ENCODE measurements at regions not wholly inside any gene's neighbourhood (a gene's known extent, or its start where the extent isn't known, plus 50 kb on each side); places are given as distances from the start of the nearest gene placed in this dataset.

DNA sequence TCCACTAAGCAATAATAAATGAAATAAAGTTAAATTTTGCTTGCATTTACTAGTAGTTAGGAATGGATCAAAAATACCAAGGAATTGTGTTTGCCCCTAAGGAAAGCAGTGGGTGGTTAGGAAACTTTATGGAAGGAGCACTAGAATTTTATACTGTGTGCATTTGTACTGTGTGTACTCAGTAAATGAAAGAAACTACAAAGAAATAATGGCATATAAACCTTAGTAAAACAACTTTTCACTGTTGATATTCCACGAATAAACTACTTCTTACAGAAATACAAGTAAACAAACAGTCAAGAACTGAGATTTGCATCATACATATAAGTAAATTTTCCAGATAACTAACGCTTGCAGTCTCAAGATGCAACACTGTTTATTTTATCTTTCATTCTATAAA, 103.7 kb upstream of the PARP8 start:
- H3K27ac ChIP-seq, result no peak overlapping the region
- no TSS peak for BruUV-seq (replicated peaks)
- H3K4me1 ChIP-seq (replicated peaks; ENCODE audit: insufficient read depth), result no peaks in the 10 kb centered on the region
- H3F3A ChIP-seq (ENCODE audit: insufficient read depth, low read depth), result no peaks in the 10 kb centered on the region
- TF ChIP-seq CTCF (conservative IDR thresholded peaks at IDR 0.05) (no peak), EZH2 (IDR thresholded peaks at IDR 0.05; ENCODE audit: low read depth) (no peak)
- H3K36me3 ChIP-seq (ENCODE audit: low read depth), result no peaks in the 10 kb centered on the region
- DNase-seq, result no peak
- H3K4me3 ChIP-seq, result no peak overlapping the region
- CTCF ChIA-PET, result no interaction called here
- no peak overlapping the region for H3K4me2 ChIP-seq
- no peak overlapping the region for H2AFZ ChIP-seq
- no peaks in the 10 kb centered on the region for H3K27me3 ChIP-seq (ENCODE audit: insufficient read depth, low read depth)
- H3K9me3 ChIP-seq (ENCODE audit: insufficient read depth, low read depth), result no peaks in the 10 kb centered on the region
- no peaks in the 10 kb centered on the region for H3K79me2 ChIP-seq (ENCODE audit: low read depth)
- POLR2A ChIA-PET (ENCODE audit: unreplicated experiment), result no interaction called here
- intact Hi-C loops (cut with micrococcal nuclease; ENCODE audit: unreplicated experiment), result no loop called here
- H3K9me2 ChIP-seq (ENCODE audit: insufficient read depth), result no peaks in the 10 kb centered on the region
- H4K20me1 ChIP-seq (ENCODE audit: insufficient read depth), result no peaks in the 10 kb centered on the region

DNA sequence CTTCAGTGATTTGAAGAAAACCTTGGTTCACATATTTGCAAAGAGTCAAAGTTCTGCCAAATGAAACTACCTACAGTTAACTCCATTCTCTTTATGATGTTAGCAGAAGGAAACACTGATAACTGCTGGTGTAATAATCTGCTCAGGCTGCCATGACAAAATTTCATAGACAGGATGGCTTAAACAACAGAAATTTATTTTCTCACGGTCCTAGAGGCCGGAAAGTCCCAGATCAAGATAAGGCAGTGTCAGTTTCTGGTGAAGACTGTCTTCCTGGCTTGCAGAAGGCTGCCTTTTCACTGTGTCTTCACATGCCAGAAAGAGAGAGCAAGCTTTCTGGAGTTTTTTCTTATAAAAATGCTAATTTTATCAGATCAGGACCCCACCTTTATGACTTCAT, 102.4 kb upstream of the PARP8 start:
- POLR2A ChIA-PET (ENCODE audit: unreplicated experiment), result no interaction called here
- Histone ChIP-seq H3K4me1 (replicated peaks; ENCODE audit: insufficient read depth) (no peaks in the 10 kb centered on the region), H3K36me3 (ENCODE audit: low read depth) (no peaks in the 10 kb centered on the region), H3K9me2 (ENCODE audit: insufficient read depth) (no peaks in the 10 kb centered on the region), H2AFZ (no peak overlapping the region), H3K79me2 (ENCODE audit: low read depth) (no peaks in the 10 kb centered on the region), H3K27ac (no peak overlapping the region), H3K9me3 (ENCODE audit: insufficient read depth, low read depth) (no peaks in the 10 kb centered on the region), H3K4me3 (no peak overlapping the region), H3K4me2 (no peak overlapping the region), H4K20me1 (ENCODE audit: insufficient read depth) (no peaks in the 10 kb centered on the region), H3K27me3 (ENCODE audit: insufficient read depth, low read depth) (no peaks in the 10 kb centered on the region), H3F3A (ENCODE audit: insufficient read depth, low read depth) (no peaks in the 10 kb centered on the region)
- DNase-seq, result no peak
- intact Hi-C loops (cut with micrococcal nuclease; ENCODE audit: unreplicated experiment), result no loop called here
- TF ChIP-seq CTCF (conservative IDR thresholded peaks at IDR 0.05) (no peak), EZH2 (IDR thresholded peaks at IDR 0.05; ENCODE audit: low read depth) (no peak)
- BruUV-seq (replicated peaks), result no TSS peak
- CTCF ChIA-PET, result no interaction called here

DNA sequence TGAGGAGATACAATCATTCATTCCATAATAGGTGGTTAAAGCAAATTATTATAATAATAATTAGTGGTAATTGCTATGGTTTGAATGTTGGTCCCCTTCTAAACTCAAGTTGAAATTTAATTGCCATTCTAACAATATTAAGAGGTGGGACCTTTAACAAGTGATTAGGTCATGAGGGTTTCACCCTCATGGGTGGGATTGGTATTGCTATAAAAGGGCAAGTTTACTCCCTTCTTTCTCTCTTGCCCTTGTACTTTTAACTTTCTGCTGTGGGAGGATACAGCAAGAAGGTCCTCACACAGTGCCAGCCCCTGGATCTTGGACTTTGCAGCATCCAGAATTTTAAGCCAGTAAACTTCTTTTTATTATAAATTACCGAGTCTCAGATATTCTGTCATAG, 101.9 kb upstream of the PARP8 start:
- no peaks in the 10 kb centered on the region for H3K27me3 ChIP-seq (ENCODE audit: insufficient read depth, low read depth)
- intact Hi-C loops (cut with micrococcal nuclease; ENCODE audit: unreplicated experiment), result no loop called here
- no TSS peak for BruUV-seq (replicated peaks)
- CTCF ChIA-PET, result no interaction called here
- H3K9me3 ChIP-seq (ENCODE audit: insufficient read depth, low read depth), result no peaks in the 10 kb centered on the region
- TF ChIP-seq CTCF (conservative IDR thresholded peaks at IDR 0.05), result no peak
- TF ChIP-seq EZH2 (IDR thresholded peaks at IDR 0.05; ENCODE audit: low read depth), result no peak
- no peak overlapping the region for H3K4me2 ChIP-seq
- H4K20me1 ChIP-seq (ENCODE audit: insufficient read depth), result no peaks in the 10 kb centered on the region
- no peaks in the 10 kb centered on the region for H3F3A ChIP-seq (ENCODE audit: insufficient read depth, low read depth)
- H3K36me3 ChIP-seq (ENCODE audit: low read depth), result no peaks in the 10 kb centered on the region
- no peaks in the 10 kb centered on the region for H3K79me2 ChIP-seq (ENCODE audit: low read depth)
- no peak overlapping the region for H3K27ac ChIP-seq
- POLR2A ChIA-PET (ENCODE audit: unreplicated experiment), result no interaction called here
- no peaks in the 10 kb centered on the region for H3K4me1 ChIP-seq (replicated peaks; ENCODE audit: insufficient read depth)
- H3K4me3 ChIP-seq, result no peak overlapping the region
- no peak for DNase-seq
- H2AFZ ChIP-seq, result no peak overlapping the region
- no peaks in the 10 kb centered on the region for H3K9me2 ChIP-seq (ENCODE audit: insufficient read depth)

Measured in PC-9 (cell line).